ENCODE measurements at regions not wholly inside any gene's neighbourhood (a gene's known extent, or its start where the extent isn't known, plus 50 kb on each side); places are given as distances from the start of the nearest gene placed in this dataset.

- no peak overlapping the region for H3K4me3 ChIP-seq
- H3K27me3 ChIP-seq: peaks cover 0 to 7% (median 0%) of the 10 kb centered on the region in 11 experiments; a peak in 3 of 22 replicates
- H3K27ac ChIP-seq: no peak overlapping the region
- no peaks in the 10 kb centered on the region for H3K36me3 ChIP-seq
- no peaks in the 10 kb centered on the region for H3K9me3 ChIP-seq (replicated peaks in 1 of 11)
- no peak overlapping the region for H3K4me2 ChIP-seq
- no peak overlapping the region for H3K9ac ChIP-seq
- H3K4me1 ChIP-seq: peaks cover 14 to 41% (median 26%) of the 10 kb centered on the region in 10 experiments
- no peaks in the 10 kb centered on the region for H4K20me1 ChIP-seq
- TF ChIP-seq Cebpa-rat (IDR thresholded peaks at IDR 0.05): no peak
Measured at GRCh38 chr6:4368649-4369048, 233.3 kb upstream of the ECI2 start.

- no peak overlapping the region for H3K27ac ChIP-seq
- no peaks in the 10 kb centered on the region for H4K20me1 ChIP-seq
- no peaks in the 10 kb centered on the region for H3K36me3 ChIP-seq
- H3K4me3 ChIP-seq: no peak overlapping the region
- H3K27me3 ChIP-seq: 0 out of 22 replicates have a peak, but pooled peaks cover 0 to 1% (median 0%) of the 10 kb centered on the region in 11 experiments
- no peak overlapping the region for H3K9ac ChIP-seq
- no peaks in the 10 kb centered on the region for H3K9me3 ChIP-seq (replicated peaks in 1 of 11)
- no peak overlapping the region for H3K4me2 ChIP-seq
- H3K4me1 ChIP-seq: peaks cover 4 to 48% (median 16%) of the 10 kb centered on the region in 10 experiments
- TF ChIP-seq Cebpa-rat (IDR thresholded peaks at IDR 0.05): no peak
Measured at GRCh38 chr6:4367643-4368042, 232.3 kb upstream of the ECI2 start.

- no peak overlapping the region for H3K9ac ChIP-seq
- no peaks in the 10 kb centered on the region for H3K36me3 ChIP-seq
- H3K27me3 ChIP-seq: no peaks in the 10 kb centered on the region
- no peak overlapping the region for H3K4me2 ChIP-seq
- no peak overlapping the region for H3K4me3 ChIP-seq
- H3K4me1 ChIP-seq: peaks cover 0 to 50% (median 8%) of the 10 kb centered on the region in 10 experiments; a peak in 13 of 20 replicates
- no peak for TF ChIP-seq Cebpa-rat (IDR thresholded peaks at IDR 0.05)
- no peaks in the 10 kb centered on the region for H3K9me3 ChIP-seq (replicated peaks in 1 of 11)
- no peak overlapping the region for H3K27ac ChIP-seq
- no peaks in the 10 kb centered on the region for H4K20me1 ChIP-seq
Measured at GRCh38 chr6:4366635-4367395, 231.4 kb upstream of the ECI2 start.

GRCh38 chr6:4365686-4366085 is 230.3 kb upstream of the ECI2 start:
- Histone ChIP-seq H3K4me3 (no peak overlapping the region), H3K4me1 (peaks cover 0 to 42% (median 0%) of the 10 kb centered on the region in 10 experiments; a peak in 6 of 20 replicates)
- TF ChIP-seq Cebpa-rat (IDR thresholded peaks at IDR 0.05): no peak

GRCh38 chr6:4364711-4365110 is 229.3 kb upstream of the ECI2 start:
- TF ChIP-seq Cebpa-rat (IDR thresholded peaks at IDR 0.05): no peak
- no peak overlapping the region for H3K9ac ChIP-seq
- H3K4me2 ChIP-seq: no peak overlapping the region
- H3K36me3 ChIP-seq: no peaks in the 10 kb centered on the region
- no peaks in the 10 kb centered on the region for H3K27me3 ChIP-seq
- H3K27ac ChIP-seq: no peak overlapping the region
- H4K20me1 ChIP-seq: no peaks in the 10 kb centered on the region
- H3K9me3 ChIP-seq (replicated peaks in 1 of 11): no peaks in the 10 kb centered on the region
- peaks cover 0 to 37% (median 0%) of the 10 kb centered on the region in 10 experiments; a peak in 5 of 20 replicates for H3K4me1 ChIP-seq
- H3K4me3 ChIP-seq: no peak overlapping the region

More at GRCh38 chr6:4365686-4366085, 230.3 kb upstream of the ECI2 start:
- H4K20me1 ChIP-seq: no peaks in the 10 kb centered on the region
- H3K27ac ChIP-seq: no peak overlapping the region
- H3K4me2 ChIP-seq: no peak overlapping the region
- no peaks in the 10 kb centered on the region for H3K36me3 ChIP-seq
- no peak overlapping the region for H3K9ac ChIP-seq
- H3K27me3 ChIP-seq: no peaks in the 10 kb centered on the region
- no peaks in the 10 kb centered on the region for H3K9me3 ChIP-seq (replicated peaks in 1 of 11)

- H3K4me1 ChIP-seq: peaks cover 0 to 35% (median 0%) of the 10 kb centered on the region in 10 experiments; a peak in 6 of 20 replicates
- no peaks in the 10 kb centered on the region for H3K9me3 ChIP-seq (replicated peaks in 1 of 11)
- H3K4me3 ChIP-seq: no peak overlapping the region
- TF ChIP-seq Cebpa-rat (IDR thresholded peaks at IDR 0.05): no peak
- H4K20me1 ChIP-seq: no peaks in the 10 kb centered on the region
- no peaks in the 10 kb centered on the region for H3K27me3 ChIP-seq
- H3K27ac ChIP-seq: no peak overlapping the region
- H3K4me2 ChIP-seq: no peak overlapping the region; a peak in 1 of 22 replicates
- H3K36me3 ChIP-seq: no peaks in the 10 kb centered on the region
- H3K9ac ChIP-seq: no peak overlapping the region
Measured at GRCh38 chr6:4364172-4364571, 228.8 kb upstream of the ECI2 start.

- no peaks in the 10 kb centered on the region for H3K36me3 ChIP-seq
- H3K27ac ChIP-seq: no peak overlapping the region
- TF ChIP-seq Cebpa-rat (IDR thresholded peaks at IDR 0.05): no peak
- no peak overlapping the region for H3K9ac ChIP-seq
- no peak overlapping the region for H3K4me2 ChIP-seq
- H3K27me3 ChIP-seq: no peaks in the 10 kb centered on the region
- no peak overlapping the region for H3K4me3 ChIP-seq
- peaks cover 0 to 41% (median 0%) of the 10 kb centered on the region in 10 experiments; a peak in 7 of 20 replicates for H3K4me1 ChIP-seq
- H4K20me1 ChIP-seq: no peaks in the 10 kb centered on the region
- no peaks in the 10 kb centered on the region for H3K9me3 ChIP-seq (replicated peaks in 1 of 11)
Measured at GRCh38 chr6:4363656-4364055, 228.3 kb upstream of the ECI2 start.

- no peak for TF ChIP-seq Cebpa-rat (IDR thresholded peaks at IDR 0.05)
- H3K4me2 ChIP-seq: peak overlapping the region in 2 of 11 experiments; percentile 61 to 70; a peak in 4 of 22 replicates
- no peak overlapping the region for H3K4me3 ChIP-seq
- H3K9me3 ChIP-seq (replicated peaks in 1 of 11): no peaks in the 10 kb centered on the region
- no peaks in the 10 kb centered on the region for H3K36me3 ChIP-seq
- H4K20me1 ChIP-seq: no peaks in the 10 kb centered on the region
- no peak overlapping the region for H3K9ac ChIP-seq
- no peaks in the 10 kb centered on the region for H3K27me3 ChIP-seq
- peaks cover 0 to 45% (median 0%) of the 10 kb centered on the region in 10 experiments; a peak in 7 of 20 replicates for H3K4me1 ChIP-seq
- no peak overlapping the region for H3K27ac ChIP-seq
Measured at GRCh38 chr6:4362326-4362725, 227.0 kb upstream of the ECI2 start.

- no peak overlapping the region for H3K4me2 ChIP-seq
- no peak overlapping the region for H3K4me3 ChIP-seq
- H3K27ac ChIP-seq: no peak overlapping the region
- H3K4me1 ChIP-seq: peaks cover 0 to 45% (median 0%) of the 10 kb centered on the region in 10 experiments; a peak in 7 of 20 replicates
- no peaks in the 10 kb centered on the region for H3K36me3 ChIP-seq
- no peaks in the 10 kb centered on the region for H3K27me3 ChIP-seq
- H4K20me1 ChIP-seq: no peaks in the 10 kb centered on the region
- TF ChIP-seq Cebpa-rat (IDR thresholded peaks at IDR 0.05): no peak
- H3K9ac ChIP-seq: no peak overlapping the region
- H3K9me3 ChIP-seq (replicated peaks in 1 of 11): no peaks in the 10 kb centered on the region; a peak in 1 of 22 replicates
Measured at GRCh38 chr6:4360920-4361319, 225.5 kb upstream of the ECI2 start.

Measured in BLaER1 treated with 17β-estradiol and CSF1 and Interleukin-3, amounts not matched to agents 10 nM and 100 nM (cell line).